Osteoblast (primary cell): ENCODE measurements at regions not wholly inside any gene's neighbourhood (a gene's known extent, or its start where the extent isn't known, plus 50 kb on each side); places are given as distances from the start of the nearest gene placed in this dataset.

Experiments
- DNase-seq: peaks from one replicate; pipeline ENCODE4 v3.0.0; 2011; ENCODE audit warnings: low spot score, mixed read lengths; ENCODE audit not compliant: insufficient read length; ENCODE audit errors: missing footprints
- H2AFZ ChIP-seq: 2 replicates; pipeline ENCODE4 v1.6.0; 2011; ENCODE audit warnings: mild to moderate bottlenecking, low read length
- H3K27ac ChIP-seq: 2 replicates; pipeline ENCODE4 v1.5.1; 2011; ENCODE audit warnings: mild to moderate bottlenecking, low read depth, low read length, moderate library complexity
- H3K27me3 ChIP-seq: 2 replicates; pipeline ENCODE4 v1.6.0; 2012; ENCODE audit warnings: mild to moderate bottlenecking, control low read depth, inconsistent platforms, low read length, moderate library complexity; ENCODE audit not compliant: insufficient read depth
- H3K36me3 ChIP-seq: 2 replicates; pipeline ENCODE4 v1.5.1; 2011; ENCODE audit warnings: mild to moderate bottlenecking, low read length, control low read depth, moderate library complexity; ENCODE audit not compliant: insufficient read depth
- H3K4me1 ChIP-seq: 2 replicates; pipeline ENCODE4 v1.5.1; 2011; ENCODE audit warnings: mild to moderate bottlenecking, low read length, control low read depth, moderate library complexity; ENCODE audit not compliant: insufficient read depth
- H3K4me2 ChIP-seq: 2 replicates; pipeline ENCODE4 v1.6.0; 2011; ENCODE audit warnings: mild to moderate bottlenecking, low read length; ENCODE audit not compliant: insufficient read depth
- H3K4me3 ChIP-seq: fragments of 200-600 bp; sonication (generic); 3 replicates; pipeline ENCODE4 v1.5.1; 2012; ENCODE audit warnings: mild to moderate bottlenecking, low read length, inconsistent platforms; ENCODE audit not compliant: insufficient read depth
- H3K79me2 ChIP-seq: 2 replicates; pipeline ENCODE4 v1.6.0; 2012; ENCODE audit warnings: mild to moderate bottlenecking, low read length, control low read depth, inconsistent platforms; ENCODE audit not compliant: insufficient read depth
- H3K9me3 ChIP-seq: 2 replicates; pipeline ENCODE4 v1.5.1; 2011; ENCODE audit warnings: low read depth, low read length, control low read depth
- H4K20me1 ChIP-seq: 2 replicates; pipeline ENCODE4 v1.6.0; 2012; ENCODE audit warnings: mild to moderate bottlenecking, low read length, control low read depth; ENCODE audit not compliant: insufficient read depth
- TF ChIP-seq, protein P1 (sequence below): IDR thresholded peaks from 2 replicates; pipeline ENCODE4 v1.5.1; 2011; ENCODE audit warnings: mild to moderate bottlenecking, low read depth, low read length, moderate library complexity; ENCODE audit errors: extremely low read depth

DNA sequence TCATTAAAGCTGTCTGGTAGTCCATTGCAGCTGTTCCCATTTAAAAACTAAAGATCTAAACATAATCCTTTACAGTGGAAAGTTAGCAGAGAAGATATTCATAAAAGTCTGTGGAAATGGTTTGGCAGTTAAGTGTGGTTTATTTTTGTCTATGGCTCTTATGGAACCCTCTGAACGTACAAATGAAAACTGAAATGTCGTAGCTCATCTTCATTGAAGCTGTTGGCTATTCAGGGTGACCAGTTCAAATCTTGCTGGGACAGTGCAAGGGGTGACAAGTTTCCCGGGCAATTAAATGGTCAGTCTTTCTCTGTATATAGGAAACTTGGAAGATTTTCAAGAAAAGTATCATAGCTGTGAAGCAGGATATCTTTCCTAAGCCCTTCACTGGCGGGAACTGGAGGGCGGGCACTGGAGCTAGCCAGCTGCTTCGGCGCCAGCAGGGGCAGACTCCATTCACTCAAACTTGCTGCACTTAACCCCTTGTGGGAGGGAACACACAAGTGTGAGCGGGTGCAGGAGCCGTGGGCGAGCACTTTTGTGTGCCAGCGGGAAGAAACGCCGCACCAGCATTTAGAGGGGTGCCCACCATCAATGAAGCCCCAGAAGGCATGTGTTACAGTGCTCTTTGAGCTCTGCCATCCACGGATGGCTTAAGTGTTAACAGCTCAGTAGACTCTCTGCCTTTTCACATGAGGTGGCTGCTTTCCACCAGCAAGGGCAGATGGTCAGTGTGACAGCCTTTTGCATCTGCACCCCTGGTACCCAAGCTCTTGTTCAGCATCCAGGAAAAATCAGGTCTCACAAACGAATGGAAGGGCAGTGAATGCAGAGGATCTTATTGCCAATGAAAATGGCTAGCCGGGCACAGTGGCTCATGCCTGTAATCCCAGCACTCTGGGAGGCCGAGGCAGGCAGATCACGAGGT is 232.1 kb upstream of the KAZN start:
- H3K79me2 ChIP-seq, result no peaks in the 10 kb centered on the region
- peak overlapping the region; percentile 41 for H2AFZ ChIP-seq
- no peak overlapping the region for H3K27ac ChIP-seq
- peak overlapping the region; percentile 54 for H3K4me3 ChIP-seq
- peak overlapping the region; percentile 71 for H3K4me2 ChIP-seq
- no peaks in the 10 kb centered on the region for H3K9me3 ChIP-seq
- TF ChIP-seq, protein P1, sequence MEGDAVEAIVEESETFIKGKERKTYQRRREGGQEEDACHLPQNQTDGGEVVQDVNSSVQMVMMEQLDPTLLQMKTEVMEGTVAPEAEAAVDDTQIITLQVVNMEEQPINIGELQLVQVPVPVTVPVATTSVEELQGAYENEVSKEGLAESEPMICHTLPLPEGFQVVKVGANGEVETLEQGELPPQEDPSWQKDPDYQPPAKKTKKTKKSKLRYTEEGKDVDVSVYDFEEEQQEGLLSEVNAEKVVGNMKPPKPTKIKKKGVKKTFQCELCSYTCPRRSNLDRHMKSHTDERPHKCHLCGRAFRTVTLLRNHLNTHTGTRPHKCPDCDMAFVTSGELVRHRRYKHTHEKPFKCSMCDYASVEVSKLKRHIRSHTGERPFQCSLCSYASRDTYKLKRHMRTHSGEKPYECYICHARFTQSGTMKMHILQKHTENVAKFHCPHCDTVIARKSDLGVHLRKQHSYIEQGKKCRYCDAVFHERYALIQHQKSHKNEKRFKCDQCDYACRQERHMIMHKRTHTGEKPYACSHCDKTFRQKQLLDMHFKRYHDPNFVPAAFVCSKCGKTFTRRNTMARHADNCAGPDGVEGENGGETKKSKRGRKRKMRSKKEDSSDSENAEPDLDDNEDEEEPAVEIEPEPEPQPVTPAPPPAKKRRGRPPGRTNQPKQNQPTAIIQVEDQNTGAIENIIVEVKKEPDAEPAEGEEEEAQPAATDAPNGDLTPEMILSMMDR, result peak; percentile 19
- H3K36me3 ChIP-seq, result no peaks in the 10 kb centered on the region
- no peaks in the 10 kb centered on the region for H3K27me3 ChIP-seq
- H4K20me1 ChIP-seq, result no peaks in the 10 kb centered on the region
- peak; percentile 88 for DNase-seq
- peaks cover 13% of the 10 kb centered on the region for H3K4me1 ChIP-seq

DNA sequence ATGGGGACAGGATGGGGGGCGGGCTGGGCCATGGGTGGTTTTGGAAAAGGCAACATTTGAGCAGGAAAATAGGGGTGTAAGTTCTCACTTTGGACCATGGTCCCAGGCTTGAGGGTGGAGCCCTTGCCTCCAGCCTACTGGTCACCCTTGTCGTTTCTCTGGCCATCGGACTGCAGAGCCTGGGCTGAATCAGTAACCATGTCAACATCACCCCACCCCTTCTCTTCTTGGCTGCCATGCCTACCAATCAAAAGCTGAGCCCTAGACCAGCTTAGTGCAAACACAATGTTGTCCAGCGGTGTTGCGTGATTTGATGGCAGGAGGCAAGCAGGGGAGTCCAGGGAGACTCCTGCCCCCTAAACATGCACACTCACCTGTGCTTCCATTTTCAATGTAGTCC is 231.0 kb upstream of the KAZN start:
- no peak overlapping the region for H3K4me2 ChIP-seq

DNA sequence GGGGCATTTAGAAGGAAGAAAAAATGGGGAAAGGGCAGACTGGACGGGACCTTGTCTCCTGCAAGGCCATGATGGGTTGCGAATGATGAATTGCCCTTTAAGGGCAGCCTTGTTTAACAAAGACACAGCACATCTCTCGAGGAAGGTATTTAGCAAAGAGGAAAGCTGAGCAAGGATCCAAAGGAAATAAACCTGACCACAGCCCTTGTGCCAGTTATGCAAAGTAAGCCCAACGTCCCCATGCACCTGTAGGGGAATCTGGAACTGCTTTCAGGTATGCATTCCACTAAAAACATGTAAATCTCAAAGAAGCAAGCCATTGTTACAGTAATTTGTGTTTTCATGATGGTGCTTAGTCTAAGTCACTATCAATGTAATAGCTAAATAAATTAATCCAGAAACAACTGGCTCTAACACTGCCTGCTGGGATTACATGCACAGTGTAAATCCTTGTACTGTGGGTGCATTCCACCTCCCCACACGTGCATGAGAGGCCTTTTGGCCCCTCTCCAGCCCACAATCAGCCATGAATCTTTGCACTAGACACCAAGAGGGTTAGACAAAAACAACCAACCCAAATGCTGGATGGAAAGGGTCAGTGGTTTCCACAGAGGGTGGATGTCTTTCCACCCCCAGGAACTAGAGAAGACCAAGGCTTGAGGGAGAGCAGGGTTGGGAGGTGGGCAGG is 228.8 kb upstream of the KAZN start:
- no peaks in the 10 kb centered on the region for H3K36me3 ChIP-seq
- H3K79me2 ChIP-seq, result no peaks in the 10 kb centered on the region
- no peak overlapping the region for H3K4me3 ChIP-seq
- H4K20me1 ChIP-seq, result no peaks in the 10 kb centered on the region
- H3K27me3 ChIP-seq, result no peaks in the 10 kb centered on the region
- H2AFZ ChIP-seq, result no peak overlapping the region
- H3K27ac ChIP-seq, result no peak overlapping the region
- H3K4me2 ChIP-seq, result no peak overlapping the region
- H3K9me3 ChIP-seq, result no peaks in the 10 kb centered on the region
- TF ChIP-seq, protein P1, result no peak
- DNase-seq, result no peak
- peaks cover 21% of the 10 kb centered on the region for H3K4me1 ChIP-seq

More for the DNA sequence above, 231.0 kb upstream of the KAZN start:
- DNase-seq, result no peak
- Histone ChIP-seq H3K9me3 (no peaks in the 10 kb centered on the region), H3K79me2 (no peaks in the 10 kb centered on the region), H3K36me3 (no peaks in the 10 kb centered on the region), H3K4me1 (peaks cover 18% of the 10 kb centered on the region), H3K4me3 (no peak overlapping the region), H4K20me1 (no peaks in the 10 kb centered on the region), H3K27me3 (no peaks in the 10 kb centered on the region), H2AFZ (no peak overlapping the region), H3K27ac (no peak overlapping the region)
- TF ChIP-seq, protein P1, result no peak
